Right hindlimb (tissue), 1 donor: ENCODE measurements at regions not wholly inside any gene's neighbourhood (a gene's known extent, or its start where the extent isn't known, plus 50 kb on each side); places are given as distances from the start of the nearest gene placed in this dataset.

ENCODE experiments used
- DNase-seq: peaks from one replicate; pipeline ENCODE4 v3.0.0-alpha.2; 2018

- no peak for DNase-seq
These were observed 50.1 kb upstream of the EFEMP1 start for GRCh38 chr2:55973673-55974072.

DNA sequence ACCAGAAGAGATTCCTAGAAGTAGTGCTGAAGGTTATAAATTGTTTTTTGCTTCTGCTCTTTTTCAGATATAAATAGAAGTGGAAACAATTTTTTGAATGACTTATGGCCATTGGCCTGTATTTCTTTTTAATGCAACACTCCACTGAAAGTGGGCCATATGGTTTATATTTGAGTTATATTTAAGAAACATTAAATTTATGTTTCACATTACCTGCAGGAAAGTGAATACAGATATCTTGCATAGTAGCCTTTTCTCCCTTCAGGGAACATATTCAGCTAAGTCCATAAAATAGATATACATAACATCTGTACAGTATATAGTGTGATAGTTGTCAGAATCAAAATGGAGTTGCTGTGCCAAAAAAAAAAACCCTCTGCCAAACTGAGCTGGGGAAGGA, 53.1 kb upstream of the EFEMP1 start:
- no peak for DNase-seq

DNA sequence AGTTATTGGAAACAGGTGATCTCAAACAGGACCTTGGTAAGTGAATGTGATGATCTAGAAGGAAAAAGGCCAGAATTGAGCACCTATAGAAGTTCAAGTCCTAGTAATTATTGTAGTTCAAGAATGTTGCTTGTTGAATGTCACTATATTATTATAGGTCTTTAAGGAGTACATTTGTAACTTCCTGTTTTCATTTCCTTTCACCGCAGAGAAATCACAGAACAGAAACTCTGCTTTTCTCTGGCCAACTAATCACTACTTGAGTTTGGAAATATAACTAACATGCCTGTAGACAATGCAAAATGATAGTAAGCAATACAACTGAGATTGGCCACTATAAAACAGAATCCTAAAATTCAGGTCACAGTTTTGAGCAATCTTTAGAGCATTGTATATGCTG, 61.8 kb upstream of the EFEMP1 start:
- no peak for DNase-seq

DNA sequence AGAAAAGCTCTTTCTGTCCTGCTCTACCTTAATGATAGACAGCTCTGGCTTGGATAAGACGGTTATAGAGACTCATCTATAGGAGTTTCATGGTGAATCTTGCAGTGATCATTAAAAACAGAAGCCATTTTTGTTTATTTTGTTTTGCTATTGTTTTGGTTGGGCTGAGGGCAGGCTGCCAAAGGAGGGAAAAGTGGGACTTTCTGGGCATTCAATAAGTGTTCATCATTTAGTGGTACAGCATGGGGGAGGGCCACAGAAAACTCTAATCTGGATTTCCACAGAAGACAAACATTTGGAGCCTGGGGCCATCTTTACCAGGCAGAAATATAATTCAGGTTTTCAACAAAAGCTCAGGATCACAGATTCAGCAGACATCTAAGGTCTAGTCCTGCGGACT, 62.4 kb upstream of the EFEMP1 start:
- DNase-seq = no peak

DNA sequence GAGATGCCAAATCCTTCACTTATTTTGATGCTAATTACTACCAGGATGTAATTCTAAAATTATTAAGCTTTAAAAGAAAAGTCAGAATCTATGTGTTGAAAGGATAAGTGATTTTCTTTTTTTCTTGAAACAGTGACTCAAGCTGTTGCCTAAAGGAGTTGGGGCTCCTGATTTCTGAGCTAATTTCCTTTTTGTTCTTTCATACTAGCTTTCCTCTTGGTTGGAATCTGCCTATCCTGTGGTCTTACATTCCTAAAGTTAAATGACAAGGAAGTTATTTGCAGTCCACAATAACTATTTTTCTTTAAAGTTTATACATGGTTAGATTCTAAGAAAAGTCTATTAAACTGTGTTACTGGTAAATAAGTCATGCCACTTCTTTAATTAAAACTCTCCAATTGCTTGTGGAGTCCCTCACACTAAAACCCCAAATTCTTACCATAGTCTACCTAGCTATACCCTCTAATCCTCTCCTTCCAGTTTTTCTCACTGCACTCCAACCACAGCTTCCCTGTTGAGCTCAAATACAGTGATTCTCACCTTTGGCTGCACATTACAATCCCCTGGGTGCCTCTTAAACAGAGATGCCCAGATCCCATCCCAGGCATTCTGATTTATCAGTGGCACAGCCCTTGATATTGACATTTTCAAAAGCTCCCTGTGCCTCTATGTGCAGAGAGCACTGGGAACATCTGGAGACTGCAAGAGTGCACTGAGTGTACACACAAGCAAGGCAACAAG, 63.3 kb upstream of the EFEMP1 start:
- DNase-seq = no peak

GRCh38 chr2:55989405-55989804, 65.8 kb upstream of the EFEMP1 start:
- no peak for DNase-seq

DNA sequence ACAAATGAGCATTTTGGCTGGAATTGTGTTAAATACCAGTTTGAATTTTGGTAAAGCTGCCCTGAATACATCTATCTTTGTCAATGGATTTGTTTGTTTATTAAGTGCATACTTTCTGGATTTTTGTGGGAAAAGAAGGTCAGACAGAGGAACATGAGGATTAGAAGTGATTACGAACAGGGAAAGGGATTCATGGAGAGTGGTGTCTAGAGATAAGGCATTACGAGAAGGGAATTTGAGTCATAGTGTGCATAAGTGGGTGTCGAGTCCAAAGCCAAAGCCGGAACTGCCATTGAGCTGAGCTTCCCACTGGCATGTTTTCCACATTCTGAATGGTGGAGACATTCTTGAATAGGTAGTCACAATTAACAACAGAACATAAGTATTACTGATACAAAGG, 68.9 kb upstream of the EFEMP1 start:
- DNase-seq = no peak

GRCh38 chr2:55993685-55994084, 70.1 kb upstream of the EFEMP1 start:
- no peak for DNase-seq

- no peak for DNase-seq
These were observed 71.6 kb upstream of the EFEMP1 start for GRCh38 chr2:55995211-55995610.

- DNase-seq = no peak
These were observed 72.3 kb upstream of the EFEMP1 start for GRCh38 chr2:55995902-55996301.

DNA sequence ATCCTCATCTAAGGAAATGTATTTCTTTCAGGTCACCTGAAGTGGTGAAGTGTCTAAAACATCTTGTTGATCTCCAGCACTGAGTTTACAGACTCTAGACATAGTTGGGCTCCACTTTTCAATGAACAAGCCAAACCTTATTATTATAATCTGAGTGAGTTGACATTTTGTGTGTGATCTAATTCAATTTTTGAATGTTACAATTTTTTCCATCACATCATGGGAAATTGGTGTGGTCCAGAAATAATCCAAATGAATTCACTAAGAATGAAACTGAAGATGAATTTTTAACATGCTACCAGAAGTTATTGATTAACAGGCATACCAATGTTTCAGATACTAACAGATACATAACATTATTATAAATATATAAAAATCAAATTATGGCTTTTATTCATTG, 75.6 kb upstream of the EFEMP1 start:
- DNase-seq = no peak

DNA sequence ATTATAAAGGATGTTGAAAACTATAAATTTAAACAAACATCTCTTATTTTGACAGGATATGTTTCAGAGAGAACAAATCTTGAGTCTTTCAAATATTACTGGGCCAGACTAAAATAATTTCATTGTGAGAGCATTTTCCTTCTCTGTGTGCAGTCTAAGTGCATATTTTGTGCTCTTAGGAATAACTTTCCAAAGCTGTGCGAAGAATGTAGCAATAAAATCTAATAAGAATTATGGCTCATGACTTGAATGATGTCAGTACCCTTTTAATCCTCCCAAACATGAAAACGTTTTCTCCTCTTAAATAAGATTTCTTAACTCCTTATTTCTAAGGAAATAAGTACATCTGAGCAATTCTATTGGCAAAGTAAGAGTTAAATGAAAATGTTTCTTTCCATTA, 76.2 kb upstream of the EFEMP1 start:
- no peak for DNase-seq

DNA sequence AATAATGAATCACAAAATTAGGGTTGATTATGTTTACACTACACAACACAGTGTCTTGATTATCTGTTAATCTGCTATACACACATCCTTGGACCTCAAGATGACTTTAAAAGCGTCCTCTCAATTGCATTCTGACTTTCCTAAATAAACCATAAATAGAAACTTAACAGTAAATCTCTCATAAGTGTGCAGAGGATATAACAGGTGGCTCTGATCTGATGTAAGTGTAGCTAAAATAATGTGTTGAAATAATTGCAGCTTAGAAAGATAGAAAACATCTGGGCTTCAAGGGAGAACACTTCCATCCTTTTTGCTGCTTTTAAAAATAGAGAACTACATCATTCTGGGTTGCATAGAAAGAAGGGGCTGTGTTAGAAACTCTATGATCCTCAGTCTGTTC, 78.4 kb upstream of the EFEMP1 start:
- DNase-seq = no peak

- DNase-seq = peak; percentile 83
These were observed 85.3 kb upstream of the EFEMP1 start for GRCh38 chr2:56008661-56009431.

DNA sequence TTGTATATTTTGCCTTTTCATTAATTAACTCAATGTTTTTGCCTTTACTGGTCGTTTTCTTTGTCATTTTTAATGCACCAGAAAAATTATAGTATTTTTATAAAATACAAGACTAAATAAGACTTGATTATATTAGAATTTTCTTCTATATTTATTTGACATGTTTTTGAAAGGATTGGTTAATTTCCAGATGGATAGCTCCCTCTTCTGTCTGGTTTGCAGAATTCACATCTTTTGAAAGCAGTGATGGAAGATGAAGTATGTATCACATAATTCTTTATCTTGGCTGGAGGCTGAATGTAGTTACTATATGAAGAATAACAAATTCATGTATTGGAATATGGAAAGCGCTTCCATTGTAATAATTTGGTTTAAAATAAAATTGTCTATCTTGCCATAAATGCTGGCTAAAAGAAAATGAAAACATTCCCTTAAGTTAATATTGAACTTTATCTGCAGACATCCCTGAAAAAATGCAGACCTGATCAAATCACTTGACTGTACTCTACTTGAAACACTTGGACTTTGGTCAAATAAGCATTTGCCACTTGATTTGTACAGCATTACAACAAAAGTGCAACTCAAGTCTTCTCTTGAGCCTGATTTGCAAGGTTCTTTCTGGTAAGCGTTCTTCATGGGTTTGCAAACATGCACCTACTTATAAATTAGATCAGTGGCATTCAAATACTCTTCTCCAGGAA, 86.3 kb upstream of the EFEMP1 start:
- no peak for DNase-seq

DNA sequence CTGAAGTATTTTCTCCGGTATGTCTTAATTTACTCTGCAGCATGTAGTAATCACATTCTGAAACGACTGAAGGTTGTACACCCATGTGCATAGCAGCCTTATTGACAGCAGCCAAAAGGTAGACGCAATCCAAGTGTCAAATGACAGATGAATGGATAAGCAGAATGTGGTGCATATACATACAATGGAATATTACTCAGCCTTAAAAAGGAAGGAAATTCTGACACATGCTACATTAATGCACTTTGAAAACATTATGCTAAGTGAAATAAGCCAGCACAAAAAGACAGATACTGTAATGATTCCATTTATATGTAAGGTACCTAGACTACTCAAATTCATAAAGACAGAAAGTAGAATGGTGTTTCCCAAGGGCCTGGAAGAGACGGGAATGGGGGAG, 88.0 kb upstream of the EFEMP1 start:
- DNase-seq = no peak

DNA sequence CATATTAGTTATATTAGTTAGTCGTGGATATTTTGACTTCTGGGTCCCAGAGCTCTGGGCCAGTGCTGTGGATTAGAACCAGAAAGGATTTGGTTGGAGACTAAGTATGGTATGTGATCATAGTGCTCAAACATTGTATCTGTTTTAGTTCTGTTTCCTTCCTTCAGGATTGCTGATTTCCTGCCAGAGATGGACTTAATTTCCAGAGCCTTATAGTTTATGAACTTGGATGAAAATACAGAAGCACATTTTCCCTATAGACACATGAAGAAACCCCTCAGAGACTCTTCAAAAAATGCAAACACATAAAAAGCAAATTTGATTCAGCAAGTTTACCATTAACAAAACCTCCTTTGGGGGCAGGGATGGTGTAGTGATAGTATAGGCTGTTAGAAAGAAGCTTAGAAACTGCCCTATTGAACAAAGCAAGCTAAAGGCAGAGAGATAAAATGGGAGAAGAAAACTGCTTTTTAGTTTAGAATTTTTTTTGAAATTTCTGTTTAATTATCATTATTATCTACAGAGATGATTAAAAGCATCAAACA, 88.7 kb upstream of the EFEMP1 start:
- no peak for DNase-seq

- no peak for DNase-seq
These were observed 89.9 kb upstream of the EFEMP1 start for GRCh38 chr2:56013475-56013874.

DNA sequence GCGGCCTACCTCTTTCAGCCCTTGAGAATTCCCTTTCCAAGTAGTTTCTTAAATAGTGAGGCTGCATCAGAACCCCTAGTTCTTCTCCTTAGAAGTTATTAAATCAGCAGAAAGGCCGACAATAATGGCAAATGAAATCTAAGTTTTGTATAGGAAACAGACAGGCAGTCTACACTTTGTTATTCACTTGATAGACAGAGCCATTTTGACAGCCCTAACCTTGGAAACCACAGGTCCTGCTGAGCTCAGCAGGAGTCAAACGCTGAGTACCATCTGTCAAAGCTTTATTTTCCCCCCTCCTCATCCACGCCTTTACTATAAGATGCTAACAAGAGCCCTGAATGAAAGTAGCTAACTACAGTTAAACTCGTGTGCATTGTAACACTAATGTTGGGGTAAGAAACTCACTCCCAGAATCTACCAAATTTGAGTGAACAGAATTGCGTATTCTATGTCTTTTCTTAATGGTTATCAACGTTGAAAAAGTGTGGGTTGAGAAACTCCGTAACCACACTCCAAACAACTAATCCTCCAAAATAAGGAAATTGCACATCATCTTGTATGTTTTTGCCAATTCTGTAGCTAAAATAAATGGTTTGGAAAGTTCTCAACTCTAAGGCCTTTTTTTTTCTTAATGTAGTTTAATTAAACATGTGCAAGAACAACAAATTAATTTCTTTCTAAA, 90.6 kb upstream of the EFEMP1 start:
- DNase-seq = no peak

GRCh38 chr2:56015711-56016115, 92.1 kb upstream of the EFEMP1 start:
- no peak for DNase-seq

DNA sequence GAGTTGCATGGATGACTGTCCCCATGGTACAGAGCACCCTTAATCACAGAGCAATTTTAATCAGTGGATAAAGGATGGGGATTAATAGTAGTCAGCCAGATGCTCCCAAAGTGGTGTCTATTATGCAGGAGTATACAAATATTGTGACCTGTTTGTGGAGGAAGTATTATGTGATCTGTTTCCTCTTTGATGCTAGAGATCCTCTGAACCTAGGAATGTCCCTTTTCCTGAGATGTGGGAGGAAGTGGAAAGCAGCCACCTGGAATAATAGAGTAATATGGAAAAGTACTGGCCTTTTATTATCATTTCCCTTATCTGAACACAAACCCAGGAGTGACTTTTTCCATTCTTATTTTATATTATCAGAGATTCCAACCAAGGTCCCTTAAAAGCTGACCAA, 94.2 kb upstream of the EFEMP1 start:
- DNase-seq = no peak

DNA sequence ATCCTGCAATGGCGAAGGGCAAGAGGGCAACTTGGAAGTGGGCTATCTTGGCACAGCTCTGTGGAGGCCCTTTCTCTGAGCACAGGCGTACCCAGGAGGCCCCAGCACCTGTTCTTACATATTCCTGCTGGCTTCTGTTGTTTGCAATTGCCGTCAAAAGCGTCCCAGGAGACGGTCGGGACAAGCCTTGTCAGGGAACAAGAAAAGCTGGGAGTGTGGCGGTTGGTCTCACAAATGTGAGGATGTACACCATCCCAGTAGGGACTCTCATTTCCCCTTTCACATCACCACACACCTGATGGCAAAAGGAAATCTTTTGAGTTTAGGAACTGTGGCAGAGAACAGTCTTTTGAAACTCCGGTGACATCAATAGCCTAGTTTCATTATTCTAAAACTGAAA, 94.7 kb upstream of the EFEMP1 start:
- no peak for DNase-seq

DNA sequence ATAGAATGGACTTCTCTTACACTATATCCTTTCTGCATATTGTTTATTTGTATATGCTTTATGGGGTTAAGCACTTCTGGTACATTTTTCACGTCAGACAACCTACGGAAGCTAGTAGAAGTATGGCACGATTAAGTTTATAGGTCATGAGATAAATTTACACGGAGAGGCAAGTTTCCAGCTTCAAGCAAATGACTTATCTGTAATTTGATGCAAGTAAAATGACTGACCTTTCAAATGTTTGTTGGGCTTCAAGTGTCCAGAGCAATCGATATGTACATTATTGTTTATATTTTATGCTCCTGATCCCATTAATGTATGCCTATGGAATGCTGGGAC, 97.5 kb upstream of the EFEMP1 start:
- DNase-seq = no peak
